GM18526 (cell line): ENCODE measurements at regions not wholly inside any gene's neighbourhood (a gene's known extent, or its start where the extent isn't known, plus 50 kb on each side); places are given as distances from the start of the nearest gene placed in this dataset.

Experiments
- POLR2A ChIP-seq: IDR thresholded peaks from 3 replicates; pipeline ENCODE4 v1.6.1; 2011; ENCODE audit not compliant: insufficient read length; ENCODE audit errors: extremely low read depth

- TF ChIP-seq POLR2A, result no peak
These were observed 634.2 kb upstream of the AUTS2 start for GRCh38 chr7:68964060-68964459.

GRCh38 chr7:68965351-68965750 is 632.9 kb upstream of the AUTS2 start:
- TF ChIP-seq POLR2A, result no peak

- no peak for TF ChIP-seq POLR2A
These were observed 630.7 kb upstream of the AUTS2 start for GRCh38 chr7:68967598-68967997.

- TF ChIP-seq POLR2A, result no peak
These were observed 628.7 kb upstream of the AUTS2 start for GRCh38 chr7:68969571-68969970.

GRCh38 chr7:68971634-68972340 is 626.5 kb upstream of the AUTS2 start:
- TF ChIP-seq POLR2A, result no peak

- no peak for TF ChIP-seq POLR2A
These were observed 620.8 kb upstream of the AUTS2 start for GRCh38 chr7:68977385-68978055.

GRCh38 chr7:68978710-68979109 is 619.6 kb upstream of the AUTS2 start:
- no peak for TF ChIP-seq POLR2A

GRCh38 chr7:68980011-68980410 is 618.3 kb upstream of the AUTS2 start:
- TF ChIP-seq POLR2A, result no peak

- no peak for TF ChIP-seq POLR2A
These were observed 614.0 kb upstream of the AUTS2 start for GRCh38 chr7:68984306-68984705.

GRCh38 chr7:68994841-68995240 is 603.4 kb upstream of the AUTS2 start:
- TF ChIP-seq POLR2A, result no peak

- TF ChIP-seq POLR2A, result no peak
These were observed 600.1 kb upstream of the AUTS2 start for GRCh38 chr7:68998136-68998535.

- TF ChIP-seq POLR2A, result no peak
These were observed 595.9 kb upstream of the AUTS2 start for GRCh38 chr7:69002416-69002815.

- TF ChIP-seq POLR2A, result no peak
These were observed 586.1 kb upstream of the AUTS2 start for GRCh38 chr7:69012149-69012548.

- no peak for TF ChIP-seq POLR2A
These were observed 581.1 kb upstream of the AUTS2 start for GRCh38 chr7:69017208-69017607.

- no peak for TF ChIP-seq POLR2A
These were observed 580.1 kb upstream of the AUTS2 start for GRCh38 chr7:69018200-69018599.

- no peak for TF ChIP-seq POLR2A
These were observed 578.8 kb upstream of the AUTS2 start for GRCh38 chr7:69019437-69019836.

GRCh38 chr7:69020536-69020935 is 577.7 kb upstream of the AUTS2 start:
- TF ChIP-seq POLR2A, result no peak
